ENCODE measurements at regions not wholly inside any gene's neighbourhood (a gene's known extent, or its start where the extent isn't known, plus 50 kb on each side); places are given as distances from the start of the nearest gene placed in this dataset.

DNA sequence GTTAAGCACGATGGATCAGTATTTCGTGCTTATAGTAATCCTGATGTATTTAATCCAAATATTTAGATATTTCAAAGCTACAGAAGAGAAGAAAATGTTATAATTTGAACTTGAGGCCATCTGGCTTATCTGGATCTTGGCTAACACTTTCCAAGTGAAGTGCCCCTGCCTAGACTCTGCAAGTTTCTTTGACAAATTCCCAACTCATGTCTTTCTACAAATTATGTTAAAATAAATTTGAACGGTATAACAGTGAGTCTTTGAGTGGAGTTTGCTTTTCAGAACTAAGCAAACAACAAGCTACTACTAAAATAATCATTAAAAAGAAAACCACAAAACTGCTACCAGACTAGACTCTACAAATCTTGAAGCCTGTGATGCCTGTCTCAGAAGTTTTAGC lies 374.4 kb upstream of the PRICKLE1 start:
- no peak for DNase-seq (ENCODE audit: low spot score)

DNA sequence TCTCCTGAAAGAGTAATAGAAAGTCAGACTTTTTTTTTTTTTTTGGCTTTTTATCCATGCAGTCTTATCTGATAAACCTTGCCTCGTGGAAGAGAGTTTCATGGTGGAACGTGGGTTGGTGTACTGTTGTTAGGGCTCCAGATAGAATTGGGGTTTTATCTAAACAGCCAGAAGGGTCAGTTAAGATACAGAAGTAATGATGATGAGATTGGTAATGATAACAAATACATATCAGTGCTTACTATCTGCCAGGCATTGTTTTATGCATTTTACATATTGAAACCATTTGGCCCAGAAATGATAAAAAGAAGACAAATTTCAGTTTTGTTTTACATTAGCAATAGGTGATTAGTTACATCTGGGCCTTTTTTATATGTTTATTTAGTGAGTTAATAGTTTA lies 372.8 kb upstream of the PRICKLE1 start:
- DNase-seq (ENCODE audit: low spot score) = no peak

DNA sequence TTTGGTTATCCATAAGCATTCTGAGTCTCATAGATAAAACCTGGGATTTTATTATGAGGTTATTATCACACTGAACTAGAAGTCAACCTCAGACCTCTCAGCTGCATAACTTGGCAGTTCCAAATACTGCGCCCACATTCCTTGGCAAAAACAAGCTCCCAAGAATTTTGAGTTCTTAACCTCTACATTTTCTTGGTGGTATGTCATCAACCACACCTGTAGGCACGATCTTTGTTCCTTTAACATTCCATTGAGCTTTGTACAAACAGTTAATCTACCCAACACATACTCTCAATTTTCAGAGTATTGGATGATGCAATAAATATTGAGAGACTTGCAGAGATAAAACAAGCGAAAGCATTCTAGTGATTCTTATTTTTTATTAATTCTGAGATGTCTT lies 371.8 kb upstream of the PRICKLE1 start:
- DNase-seq (ENCODE audit: low spot score) = no peak

DNA sequence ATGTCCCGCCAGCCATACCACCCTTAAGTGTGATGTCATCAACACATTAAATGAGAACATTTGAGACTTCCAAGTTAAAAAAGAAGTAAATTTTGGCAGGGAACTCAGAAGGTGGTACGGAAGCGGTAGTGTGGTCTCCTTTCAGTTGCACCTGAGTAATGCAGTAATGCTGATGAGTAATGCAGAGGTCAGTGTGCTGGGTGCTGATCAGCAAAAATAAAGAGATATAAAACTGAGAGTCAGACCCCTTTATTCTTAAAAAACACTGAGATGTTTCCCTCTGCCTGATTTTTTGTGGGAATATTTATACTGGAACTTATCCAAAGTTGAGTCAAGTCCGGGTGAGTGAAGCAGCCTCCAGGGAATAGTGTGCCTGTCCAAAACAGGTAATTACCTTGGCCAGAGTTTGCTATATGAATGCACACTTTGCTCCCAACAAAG lies 370.6 kb upstream of the PRICKLE1 start:
- no peak for DNase-seq (ENCODE audit: low spot score)

DNA sequence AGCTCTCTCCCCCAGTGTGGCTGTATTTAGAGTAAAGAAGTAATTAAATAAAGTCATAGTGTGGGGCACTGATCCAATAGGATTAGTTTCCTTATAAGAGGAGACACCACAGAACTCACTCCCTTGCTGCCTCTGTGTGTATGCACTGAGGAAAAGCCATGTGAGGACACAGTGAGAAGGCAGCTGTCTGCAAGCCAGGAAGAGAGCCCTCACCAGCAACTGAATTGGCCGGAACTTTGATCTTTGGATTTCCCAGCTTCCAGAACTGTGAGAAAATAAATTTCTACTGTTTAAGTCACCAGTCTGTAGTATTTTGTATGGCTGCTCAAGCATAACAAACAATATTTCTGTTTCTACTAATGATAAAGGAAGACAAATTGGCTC lies 368.7 kb upstream of the PRICKLE1 start:
- DNase-seq (ENCODE audit: low spot score) = no peak

DNA sequence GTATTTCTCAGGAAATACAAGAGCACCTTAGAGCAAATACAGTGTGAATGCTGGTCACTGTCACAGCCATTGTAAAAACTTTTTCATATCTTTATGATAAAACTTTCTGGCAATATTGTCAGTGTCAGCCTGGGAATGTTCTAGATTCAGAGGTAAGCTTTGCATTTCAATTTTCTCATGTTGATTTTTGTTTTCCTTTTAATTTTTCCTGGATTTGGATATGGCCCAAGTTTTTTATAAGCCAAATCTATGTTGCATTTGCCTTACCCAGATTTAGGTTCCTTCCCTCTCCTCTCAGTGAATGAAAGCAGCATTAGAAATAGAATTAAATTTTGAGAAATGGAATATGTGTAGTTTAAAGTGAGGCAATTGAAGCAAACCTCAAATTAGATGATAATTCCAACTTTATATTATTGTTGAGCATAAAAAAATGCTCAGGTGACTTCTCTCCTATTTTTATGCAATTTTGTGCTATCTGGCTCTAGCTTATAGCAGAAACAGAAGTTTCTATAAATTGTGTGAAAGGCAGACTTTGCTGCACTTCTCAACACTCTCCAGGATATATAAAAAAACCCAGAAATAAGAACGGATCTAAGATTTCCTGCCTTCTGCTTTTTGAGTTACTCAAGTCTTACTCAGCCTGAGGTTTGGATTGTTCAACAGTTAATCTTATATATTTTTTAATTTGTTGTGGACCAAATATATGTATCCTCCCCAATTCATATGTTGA lies 368.2 kb upstream of the PRICKLE1 start:
- DNase-seq (ENCODE audit: low spot score) = no peak

DNA sequence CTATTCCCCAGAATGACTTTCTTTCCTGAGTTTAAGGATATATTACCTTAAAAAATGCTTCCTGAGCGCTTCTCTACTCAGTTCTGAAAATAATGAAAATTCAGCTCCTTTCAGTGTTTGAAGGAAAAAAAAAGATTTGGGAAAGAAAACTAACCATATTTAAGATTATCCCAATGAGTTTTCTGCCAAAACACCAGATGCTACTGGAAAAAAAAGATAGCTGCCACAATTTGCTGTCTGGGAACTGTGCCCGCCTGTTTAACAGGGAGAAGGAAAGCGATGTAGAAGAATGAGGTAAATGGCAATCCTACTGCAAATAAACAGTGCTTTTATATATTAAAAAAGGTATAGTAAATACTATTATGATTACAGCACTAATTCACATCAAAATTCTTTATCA lies 367.6 kb upstream of the PRICKLE1 start:
- no peak for DNase-seq (ENCODE audit: low spot score)

DNA sequence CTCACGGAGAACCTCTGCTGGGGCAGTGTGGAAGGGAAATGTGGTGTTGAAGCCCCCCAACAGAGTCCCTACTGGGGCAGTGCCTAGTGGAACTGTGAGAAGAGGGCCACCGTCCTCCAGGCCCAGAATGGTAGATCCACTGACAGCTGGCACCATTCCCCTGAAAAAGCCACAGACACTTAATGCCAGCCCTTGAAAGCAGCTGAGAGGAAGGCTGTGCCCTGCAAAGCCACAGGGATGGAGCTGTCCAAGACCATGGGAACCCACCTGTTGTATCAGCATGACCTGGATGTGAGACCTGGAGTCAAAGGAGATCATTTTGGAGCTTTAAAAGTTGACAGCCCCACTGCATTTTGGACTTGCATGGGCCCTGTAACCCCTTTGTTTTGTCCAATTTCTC lies 363.5 kb upstream of the PRICKLE1 start:
- no peak for DNase-seq (ENCODE audit: low spot score)

DNA sequence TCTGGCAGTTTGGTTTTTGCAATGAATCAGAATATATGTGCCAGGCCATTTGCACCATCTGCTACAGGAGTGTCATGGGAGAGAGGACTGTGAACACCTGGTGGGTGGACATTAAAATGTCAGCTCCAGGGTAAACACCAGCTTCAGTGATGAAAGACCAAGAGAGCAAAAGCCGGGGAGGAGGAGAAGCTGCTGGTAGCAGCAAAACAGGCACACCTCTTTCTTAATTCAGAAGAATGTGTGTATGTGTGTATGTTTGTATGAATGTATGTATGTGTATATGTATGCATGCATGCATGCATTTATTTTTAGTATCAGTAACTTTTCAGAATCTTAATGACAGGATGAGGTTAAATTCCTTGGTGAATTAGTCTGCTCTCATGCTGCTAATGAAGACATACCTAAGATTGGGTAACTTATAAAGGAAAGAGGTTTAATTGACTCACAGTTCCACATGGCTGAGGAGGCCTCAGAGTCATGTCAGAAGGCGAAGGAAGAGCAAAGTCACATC lies 357.4 kb upstream of the PRICKLE1 start:
- no peak for DNase-seq (ENCODE audit: low spot score)

DNA sequence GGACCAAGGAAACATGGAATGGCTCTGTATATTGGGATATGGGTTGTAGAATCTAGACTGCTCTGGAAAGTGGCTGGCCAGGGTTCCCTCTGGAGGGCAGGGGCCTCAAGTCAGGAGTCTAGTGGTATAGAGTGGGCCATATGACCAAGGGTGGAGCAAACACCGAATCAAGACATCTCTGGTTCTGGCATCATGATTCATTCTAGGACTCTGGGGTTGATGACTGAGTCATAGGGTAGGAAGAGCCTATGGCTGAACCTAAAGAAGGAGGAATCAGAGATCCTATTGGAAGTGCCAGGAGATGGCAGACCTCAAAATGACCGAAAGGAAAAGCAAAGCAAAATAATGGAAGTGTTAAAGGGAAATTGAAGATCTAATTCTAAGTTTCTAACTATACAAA lies 356.4 kb upstream of the PRICKLE1 start:
- peak; percentile 8 for DNase-seq (ENCODE audit: low spot score)

DNA sequence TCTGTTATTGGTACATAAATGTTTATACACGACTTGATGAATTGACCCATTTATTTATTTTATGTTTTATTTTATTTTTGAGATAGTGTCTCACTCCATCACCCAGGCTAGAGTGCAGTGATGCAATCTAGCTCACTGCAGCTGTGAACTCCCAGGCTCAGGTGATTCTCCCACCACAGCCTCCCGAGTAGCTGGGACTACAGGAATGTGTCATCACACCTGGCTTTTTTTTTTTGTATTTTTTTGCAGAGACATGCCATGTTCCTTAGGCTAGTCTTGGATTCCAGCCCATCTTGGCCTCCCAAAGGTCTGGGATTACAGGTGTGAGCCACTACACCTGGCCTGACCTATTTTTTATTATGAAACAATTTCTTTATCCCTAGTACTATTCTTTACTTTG lies 355.0 kb upstream of the PRICKLE1 start:
- no peak for DNase-seq (ENCODE audit: low spot score)

DNA sequence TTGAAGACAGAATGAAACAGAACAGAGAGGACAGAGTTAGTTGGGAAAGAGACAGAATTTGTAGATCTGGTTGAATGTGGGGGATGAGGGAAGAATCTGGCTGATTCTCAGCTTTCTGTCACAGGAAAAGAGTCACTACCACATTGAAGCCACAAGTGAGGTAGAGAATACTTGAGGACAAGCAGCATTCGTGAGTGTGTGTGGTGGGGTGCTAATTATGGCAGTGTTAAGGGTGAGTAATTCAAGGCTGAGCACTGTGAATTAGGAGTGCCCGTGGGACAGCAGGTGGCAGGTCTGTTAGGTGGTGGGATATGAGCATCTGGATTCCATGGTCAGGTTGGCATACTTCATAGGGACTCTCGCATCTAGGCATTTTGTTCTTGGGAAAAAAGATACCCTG lies 347.4 kb upstream of the PRICKLE1 start:
- no peak for DNase-seq (ENCODE audit: low spot score)

DNA sequence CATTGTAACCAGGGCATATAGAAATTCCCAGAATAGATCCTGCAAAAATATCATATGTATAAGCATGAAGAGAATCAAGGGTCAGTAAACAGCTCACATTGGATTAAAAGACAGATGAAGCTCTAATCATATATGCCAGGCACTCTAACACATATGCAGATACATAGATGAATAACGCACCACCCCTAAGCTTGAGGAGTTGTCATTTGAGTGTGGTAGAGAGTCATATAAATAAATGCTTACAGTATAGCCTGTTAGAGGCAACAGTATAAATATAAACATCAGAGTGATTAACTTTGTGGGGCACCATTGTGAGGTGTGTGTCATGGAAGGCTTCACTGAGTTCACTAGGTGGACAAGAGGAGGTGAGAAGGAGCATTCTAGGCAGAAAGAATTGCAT lies 346.7 kb upstream of the PRICKLE1 start:
- DNase-seq (ENCODE audit: low spot score) = no peak

DNA sequence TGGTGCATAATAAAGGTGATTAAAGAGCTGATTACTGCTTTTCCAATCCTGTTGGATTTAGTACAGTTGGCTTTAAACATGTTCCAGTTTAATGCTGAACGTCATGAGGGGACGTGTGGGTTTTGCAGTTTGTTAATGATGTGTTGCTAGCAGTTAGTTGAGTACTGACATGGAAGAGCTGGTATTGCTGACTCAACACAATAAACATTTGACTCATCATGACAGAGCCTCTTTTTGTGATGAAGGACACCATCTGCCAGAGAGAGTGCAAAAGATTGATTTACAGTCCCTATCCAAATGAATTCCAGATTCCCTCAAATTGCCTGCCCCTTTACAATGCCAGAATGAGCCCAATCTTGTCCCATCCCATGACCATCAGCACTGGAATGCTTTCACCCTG lies 346.2 kb upstream of the PRICKLE1 start:
- DNase-seq (ENCODE audit: low spot score) = peak; percentile 23

DNA sequence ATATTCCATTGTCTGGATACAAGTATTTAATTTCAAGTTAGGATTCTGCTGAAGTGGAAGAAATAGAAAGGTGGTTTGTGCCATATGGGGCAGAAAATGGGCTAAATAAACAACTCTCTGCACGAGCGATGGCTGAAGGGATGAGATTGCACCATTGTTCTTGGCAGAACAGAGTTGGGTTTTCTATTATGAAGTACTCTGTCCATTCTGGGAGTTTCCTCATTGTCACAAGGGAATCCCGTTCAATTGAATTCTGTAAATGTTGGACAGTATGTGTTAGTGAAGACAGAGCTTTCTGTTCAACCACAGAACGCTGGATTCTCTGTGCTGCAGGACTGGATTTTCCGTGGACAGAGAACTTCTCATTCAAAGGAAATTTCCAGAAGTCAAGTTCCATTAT lies 345.5 kb upstream of the PRICKLE1 start:
- no peak for DNase-seq (ENCODE audit: low spot score)

DNA sequence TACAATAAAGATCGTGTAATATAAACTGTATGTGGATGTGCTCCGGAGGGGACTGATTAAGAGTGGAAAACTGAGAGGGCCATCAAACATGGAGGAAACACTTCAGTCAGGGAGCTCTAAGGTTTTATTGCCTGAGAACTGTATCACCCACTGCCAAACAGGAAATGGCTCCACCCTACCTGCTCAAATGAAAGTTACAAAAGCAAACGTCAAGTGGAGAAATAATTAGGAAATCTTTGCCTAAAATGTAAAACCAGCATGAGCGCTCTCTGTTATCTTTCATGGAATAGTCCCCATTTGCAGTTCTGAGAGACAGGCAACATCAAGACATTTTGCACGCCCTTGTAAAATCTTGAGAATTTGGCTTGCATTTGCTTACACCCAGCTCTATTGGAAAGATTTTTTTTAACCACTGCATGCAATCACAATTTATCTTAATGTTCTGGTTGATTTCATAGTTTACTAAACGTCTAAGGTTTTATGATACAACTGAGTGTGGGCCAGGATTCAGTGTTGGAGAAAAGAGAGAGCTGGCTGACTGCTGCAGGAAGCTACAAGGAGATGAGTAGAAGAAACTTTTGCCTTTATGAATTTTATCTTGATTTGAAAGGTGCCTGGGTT lies 344.0 kb upstream of the PRICKLE1 start:
- no peak for DNase-seq (ENCODE audit: low spot score)

DNA sequence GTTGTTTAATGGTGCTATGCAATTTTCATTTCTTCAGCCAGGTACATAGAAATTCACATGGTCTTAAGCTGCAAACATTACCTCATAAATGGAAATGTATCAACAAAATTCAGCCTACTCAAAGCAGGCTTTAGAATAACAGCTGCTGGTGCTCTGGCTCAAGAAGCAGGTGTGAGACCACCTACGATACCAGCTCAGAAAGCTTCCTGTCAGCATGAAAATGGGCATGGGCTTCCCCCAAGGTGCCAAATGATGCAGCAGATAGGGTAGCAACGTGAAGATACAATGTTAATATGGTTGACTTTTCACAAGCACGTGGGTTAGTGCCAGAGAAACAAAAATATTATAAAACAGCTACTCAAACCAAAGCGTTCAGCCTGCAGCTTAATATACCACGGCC lies 343.4 kb upstream of the PRICKLE1 start:
- no peak for DNase-seq (ENCODE audit: low spot score)

DNA sequence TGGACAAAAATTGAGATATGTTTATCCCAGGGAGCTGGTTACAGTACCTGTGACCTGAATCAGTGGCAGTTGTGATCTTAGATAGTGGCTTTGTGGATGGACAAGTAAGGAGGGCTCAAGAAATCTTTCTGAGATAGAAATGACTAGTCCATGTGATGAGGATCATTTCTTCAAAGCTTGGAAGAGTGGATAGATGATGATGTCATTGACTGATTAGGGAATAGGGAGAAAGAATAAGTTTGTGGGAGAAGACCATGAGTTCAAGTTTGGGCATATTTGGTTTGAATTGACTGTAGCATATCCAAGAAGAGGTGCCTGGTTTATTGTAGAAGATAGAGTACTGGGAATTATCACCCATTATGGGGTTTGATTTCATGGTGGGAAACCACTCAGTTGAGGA lies 336.7 kb upstream of the PRICKLE1 start:
- no peak for DNase-seq (ENCODE audit: low spot score)

DNA sequence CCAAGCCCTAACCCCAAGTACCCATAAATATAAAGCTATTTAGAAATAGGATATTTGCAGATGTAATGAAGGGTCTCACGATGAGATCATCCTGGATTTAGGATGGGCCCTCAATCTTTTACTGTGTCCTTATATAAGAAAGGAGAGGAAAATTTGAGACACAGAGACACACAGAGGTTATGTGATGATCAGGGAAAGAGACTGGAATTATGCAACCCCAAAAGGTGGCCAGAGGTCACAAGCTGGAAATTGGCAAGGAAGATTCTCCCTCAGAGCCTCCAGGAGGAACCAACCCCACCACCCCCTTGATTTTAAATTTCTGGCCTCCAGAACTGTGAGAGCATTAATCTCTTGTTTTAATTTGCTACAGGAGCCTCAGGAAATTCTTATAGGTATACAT lies 334.9 kb upstream of the PRICKLE1 start:
- no peak for DNase-seq (ENCODE audit: low spot score)

DNA sequence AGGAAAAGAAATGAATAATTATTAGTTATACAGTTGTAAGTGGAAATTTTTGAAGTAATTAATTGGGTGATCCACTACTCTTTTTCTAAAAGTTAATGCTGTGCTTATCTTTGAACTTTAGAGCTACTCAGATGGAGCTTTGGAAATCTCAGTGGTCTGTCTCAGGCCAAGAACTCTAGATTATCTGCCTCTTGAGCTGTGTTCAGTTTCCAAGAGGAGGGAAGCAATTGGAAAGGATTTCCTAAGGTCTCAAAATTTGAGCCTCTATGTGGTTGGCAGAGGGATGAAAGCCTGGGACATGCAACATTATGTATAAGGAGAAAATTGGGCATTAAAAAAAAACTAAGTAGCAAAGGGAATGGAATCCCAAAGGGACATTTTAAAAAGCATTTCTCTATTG lies 334.0 kb upstream of the PRICKLE1 start:
- DNase-seq (ENCODE audit: low spot score) = no peak

DNA sequence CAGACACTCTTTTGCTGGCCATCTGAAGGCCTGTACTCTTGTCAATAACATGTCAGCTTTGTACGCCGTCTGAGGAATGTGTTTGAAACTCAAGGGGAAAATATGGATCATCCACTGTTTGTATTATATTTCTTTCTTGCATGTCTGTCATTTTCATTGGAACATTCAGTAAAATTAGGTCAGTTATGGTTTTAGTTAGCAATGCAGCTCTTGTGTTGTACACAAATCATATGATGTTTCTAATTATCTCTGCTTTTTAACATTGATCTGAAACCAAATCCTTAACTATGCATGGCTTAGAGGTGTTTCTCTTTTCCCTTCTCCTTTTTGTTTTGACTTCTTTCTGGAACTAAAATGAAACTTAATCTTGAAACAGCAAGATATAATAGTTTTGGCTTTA lies 333.6 kb upstream of the PRICKLE1 start:
- no peak for DNase-seq (ENCODE audit: low spot score)

DNA sequence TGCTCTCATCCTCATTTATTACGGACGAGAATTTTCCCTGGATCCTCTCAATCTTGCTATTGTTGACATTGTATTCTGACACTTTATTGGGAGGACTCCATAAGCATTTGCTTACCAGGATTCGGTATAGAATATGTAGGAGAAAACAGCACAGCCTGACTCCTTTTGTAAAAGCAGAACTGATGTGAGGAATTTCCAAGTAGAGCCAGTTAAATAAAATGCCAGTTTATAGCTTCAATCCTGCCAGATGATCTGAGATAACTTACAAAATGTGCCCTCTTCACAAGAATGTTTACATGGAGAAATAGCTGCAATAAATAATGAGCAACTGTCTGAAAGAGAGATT lies 332.9 kb upstream of the PRICKLE1 start:
- DNase-seq (ENCODE audit: low spot score) = no peak

DNA sequence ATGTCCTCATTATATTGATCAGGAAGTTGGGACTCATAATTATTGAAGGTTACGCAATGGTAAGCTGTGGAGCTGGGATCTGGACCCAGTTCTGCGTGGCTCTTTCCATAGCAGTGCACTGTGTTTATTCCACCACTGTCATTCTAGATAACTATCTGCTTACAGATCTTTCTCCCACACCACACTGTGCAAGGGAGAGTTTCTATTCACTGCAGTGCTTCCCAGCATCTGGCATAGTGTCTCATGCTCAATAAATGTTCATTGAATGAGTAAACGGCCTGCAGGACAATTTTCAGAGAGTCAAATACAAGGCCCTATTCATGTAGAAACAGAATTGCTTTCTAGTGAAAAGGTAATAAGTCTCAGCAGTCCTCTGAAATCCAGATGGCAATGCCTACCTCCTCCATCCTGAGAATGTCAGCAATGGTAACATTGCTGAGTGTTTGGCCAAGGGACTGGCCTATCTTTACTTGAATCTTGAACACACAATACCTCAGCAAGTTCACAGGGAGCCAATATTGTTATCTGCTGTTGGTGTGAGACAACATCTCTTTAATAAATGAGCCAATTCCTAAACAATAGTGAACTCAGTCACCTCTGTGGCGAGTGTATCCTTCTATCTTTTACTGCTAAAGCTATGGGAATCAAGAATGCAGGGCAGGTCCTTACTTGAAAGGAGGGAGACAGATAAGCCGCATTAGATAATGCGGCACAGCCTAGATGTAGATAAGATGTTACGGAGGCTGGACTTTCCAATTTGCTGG lies 332.4 kb upstream of the PRICKLE1 start:
- no peak for DNase-seq (ENCODE audit: low spot score)
